Uterus (tissue), 2 donors: ENCODE measurements at regions not wholly inside any gene's neighbourhood (a gene's known extent, or its start where the extent isn't known, plus 50 kb on each side); places are given as distances from the start of the nearest gene placed in this dataset.

Source experiments
- CTCF ChIP-seq, 4 experiments: fragments of 200-600 bp in 2 of 4; fragments of 450-650 bp in 2 of 4; sonication (generic) in 2 of 4; IDR thresholded peaks; one replicate each; pipeline ENCODE4 v1.5.1; 2016 to 2019; ENCODE audit warnings: antibody characterized with exemption in 4 of 4, mild to moderate bottlenecking in 2 of 4, moderate library complexity in 1 of 4
- POLR2A ChIP-seq, 2 donors: fragments of 450-650 bp; IDR thresholded peaks; one replicate each; pipeline ENCODE4 v1.6.1; 2016; ENCODE audit warnings: antibody characterized with exemption in 2 of 2, mild to moderate bottlenecking in 1 of 2, moderate library complexity in 1 of 2

GRCh38 chr5:107058235-107058634 lies 612.5 kb downstream of the EFNA5 start:
- TF ChIP-seq POLR2A (IDR thresholded peaks at IDR 0.05), result no peak
- no peak for TF ChIP-seq CTCF (IDR thresholded peaks at IDR 0.05)
